Central memory CD8-positive, alpha-beta T cell (primary cell): ENCODE measurements at regions not wholly inside any gene's neighbourhood (a gene's known extent, or its start where the extent isn't known, plus 50 kb on each side); places are given as distances from the start of the nearest gene placed in this dataset.

Experiments
- ATAC-seq: fragments of 150-1000 bp; cut with Tn5 transposase; replicated peaks from 2 replicates; pipeline ENCODE4 v1.10.0; 2022; ENCODE audit warnings: mild to moderate bottlenecking, moderate FRiP score, moderate number of reproducible peaks; ENCODE audit not compliant: poor library complexity, severe bottlenecking; ENCODE audit errors: extremely low read depth
- DNase-seq, 2 donors: peaks; one replicate each; pipeline ENCODE4 v3.0.0; 2021; ENCODE audit warnings: low spot score in 2 of 2
- H3K27ac Mint-ChIP-seq: one replicate; pipeline ENCODE4 v1.8.0; 2022; ENCODE audit warnings: low read depth, mild to moderate bottlenecking, moderate library complexity, mixed read lengths
- H3K27me3 Mint-ChIP-seq: one replicate; pipeline ENCODE4 v1.8.0; 2022; ENCODE audit warnings: mixed read lengths
- H3K36me3 Mint-ChIP-seq: one replicate; pipeline ENCODE4 v1.8.0; 2022; ENCODE audit warnings: mild to moderate bottlenecking, moderate library complexity, mixed read lengths; ENCODE audit not compliant: insufficient read depth
- H3K4me1 Mint-ChIP-seq: one replicate; pipeline ENCODE4 v1.8.0; 2022; ENCODE audit warnings: mixed read lengths
- H3K4me3 Mint-ChIP-seq: one replicate; pipeline ENCODE4 v1.8.0; 2022; ENCODE audit warnings: mild to moderate bottlenecking, moderate library complexity, mixed read lengths
- H3K9me3 Mint-ChIP-seq: one replicate; pipeline ENCODE4 v1.8.0; 2022; ENCODE audit warnings: mixed read lengths

DNA sequence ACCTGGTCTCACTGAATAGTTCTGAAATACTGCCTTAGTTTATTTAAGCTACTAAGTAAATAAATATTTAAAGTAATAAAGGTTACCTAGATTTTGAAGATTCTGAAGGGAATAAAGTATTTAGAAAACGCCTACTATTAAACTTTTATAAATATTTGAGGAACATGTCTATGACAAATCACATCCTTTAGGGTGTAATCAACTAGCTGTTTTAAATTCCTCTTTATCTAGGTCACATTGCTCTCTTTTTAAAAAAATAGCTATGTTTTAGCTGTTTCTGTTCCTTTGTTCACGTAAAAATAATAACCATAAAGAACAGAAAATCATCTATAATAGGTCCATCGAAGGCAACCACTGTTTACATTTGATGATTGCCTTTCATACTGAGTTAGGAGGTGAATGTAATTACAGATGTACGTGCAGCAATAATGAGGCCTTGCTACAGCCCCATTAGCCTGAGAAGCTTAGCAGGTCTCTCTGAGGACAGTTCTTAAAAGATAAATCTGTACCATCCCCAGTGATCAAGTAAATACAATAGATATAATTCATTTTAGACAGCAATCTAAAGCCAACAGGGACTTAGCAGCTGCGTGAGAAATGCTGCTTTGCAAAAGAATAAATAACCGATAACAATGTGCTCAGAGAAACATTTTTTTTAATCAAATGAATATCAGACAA, 449.5 kb downstream of the LIG4 start:
- Mint-ChIP-seq H3K27ac (no peak overlapping the region), H3K4me3 (no peak overlapping the region), H3K27me3 (no peaks in the 10 kb centered on the region), H3K36me3 (no peaks in the 10 kb centered on the region), H3K4me1 (no peaks in the 10 kb centered on the region), H3K9me3 (peaks cover 6% of the 10 kb centered on the region)
- DNase-seq = no peak
- ATAC-seq = no peak

DNA sequence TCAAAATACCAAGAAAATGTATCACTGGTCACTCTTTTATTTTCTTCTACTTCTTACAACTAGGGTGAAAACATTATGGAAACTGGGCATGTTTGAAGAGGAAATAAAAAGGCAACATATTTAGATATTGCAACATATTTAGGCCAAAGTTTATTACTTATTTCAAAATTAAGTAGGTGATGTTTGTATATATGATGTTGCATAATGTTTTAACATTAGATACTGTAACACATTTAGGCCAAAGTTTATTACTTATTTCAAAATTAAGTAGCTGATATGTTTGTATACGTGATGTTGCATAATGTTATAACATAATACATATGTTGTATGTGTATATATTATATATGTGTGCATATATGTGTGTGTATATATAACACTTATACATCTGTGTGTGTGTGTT, 451.3 kb downstream of the LIG4 start:
- no peaks in the 10 kb centered on the region for H3K4me1 Mint-ChIP-seq
- no peak overlapping the region for H3K4me3 Mint-ChIP-seq
- H3K27ac Mint-ChIP-seq = no peak overlapping the region
- H3K9me3 Mint-ChIP-seq = peaks cover 6% of the 10 kb centered on the region
- H3K36me3 Mint-ChIP-seq = no peaks in the 10 kb centered on the region
- ATAC-seq (no peak), DNase-seq (no peak)
- H3K27me3 Mint-ChIP-seq = no peaks in the 10 kb centered on the region

DNA sequence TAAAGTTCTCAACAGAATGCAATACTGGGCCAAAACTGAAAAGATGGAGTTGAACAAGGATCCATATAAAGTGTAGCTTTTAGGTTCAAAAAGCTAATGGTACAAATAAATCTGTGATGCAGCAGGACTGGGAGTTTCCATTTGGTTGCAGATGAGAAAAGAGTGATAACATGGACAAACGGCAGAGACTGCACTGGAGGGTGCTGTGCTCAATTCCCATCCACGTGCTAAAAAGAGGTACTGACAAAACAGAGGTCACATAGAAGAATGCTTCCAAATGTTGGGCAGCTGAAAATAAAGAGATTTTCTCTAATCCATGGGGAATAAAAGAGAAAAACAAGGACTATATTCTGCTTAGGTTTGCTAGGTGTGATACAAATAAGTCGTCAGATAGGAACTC, 461.6 kb downstream of the LIG4 start:
- Mint-ChIP-seq H3K4me3 (no peak overlapping the region), H3K27ac (no peak overlapping the region), H3K4me1 (no peaks in the 10 kb centered on the region), H3K9me3 (peaks cover 18% of the 10 kb centered on the region), H3K36me3 (no peaks in the 10 kb centered on the region), H3K27me3 (no peaks in the 10 kb centered on the region)
- no peak for ATAC-seq
- no peak for DNase-seq

DNA sequence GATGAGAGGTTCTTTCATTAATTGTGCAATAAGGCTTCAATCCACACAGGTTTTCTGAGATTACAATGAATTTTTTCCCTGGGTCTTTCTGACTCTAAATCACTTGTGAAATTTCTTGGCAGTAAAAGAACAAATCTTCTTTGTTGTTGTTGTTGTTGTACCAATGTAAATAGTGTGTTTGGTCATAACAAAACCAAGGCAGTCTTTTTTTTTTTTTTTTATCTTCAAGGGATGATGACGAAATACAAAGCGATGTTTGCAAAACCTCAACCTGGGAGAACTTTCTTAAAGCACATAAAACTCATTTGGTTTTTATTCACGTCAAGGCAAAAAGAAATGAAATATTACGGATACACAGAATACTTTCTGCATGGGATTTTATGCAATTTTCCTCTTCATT, 462.0 kb downstream of the LIG4 start:
- Mint-ChIP-seq H3K9me3 (peaks cover 22% of the 10 kb centered on the region), H3K27ac (no peak overlapping the region), H3K4me3 (no peak overlapping the region), H3K27me3 (no peaks in the 10 kb centered on the region), H3K4me1 (no peaks in the 10 kb centered on the region), H3K36me3 (no peaks in the 10 kb centered on the region)
- no peak for DNase-seq
- no peak for ATAC-seq

DNA sequence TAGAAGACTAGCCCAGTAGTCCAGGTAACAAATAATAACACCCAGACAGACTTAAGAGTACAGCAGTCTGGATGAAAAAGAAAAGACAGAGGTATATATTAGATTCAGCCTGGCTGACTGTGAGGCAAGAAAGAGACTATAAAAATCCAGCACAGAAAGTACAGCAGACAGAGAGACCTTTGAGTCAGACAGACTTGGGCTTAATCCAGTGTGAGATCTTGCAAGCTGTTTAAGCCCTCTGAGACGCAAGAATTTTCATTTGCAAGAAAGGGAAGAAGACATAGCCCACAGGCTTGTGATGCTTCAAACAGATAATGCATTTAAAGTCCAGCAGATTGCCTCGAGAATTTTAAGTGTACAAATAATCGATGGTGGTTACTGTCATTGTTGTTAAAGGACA, 471.4 kb downstream of the LIG4 start:
- H3K27me3 Mint-ChIP-seq = no peaks in the 10 kb centered on the region
- ATAC-seq = no peak
- H3K9me3 Mint-ChIP-seq = peaks cover 30% of the 10 kb centered on the region
- no peak for DNase-seq
- H3K4me1 Mint-ChIP-seq = no peaks in the 10 kb centered on the region
- no peak overlapping the region for H3K27ac Mint-ChIP-seq
- no peak overlapping the region for H3K4me3 Mint-ChIP-seq
- no peaks in the 10 kb centered on the region for H3K36me3 Mint-ChIP-seq

DNA sequence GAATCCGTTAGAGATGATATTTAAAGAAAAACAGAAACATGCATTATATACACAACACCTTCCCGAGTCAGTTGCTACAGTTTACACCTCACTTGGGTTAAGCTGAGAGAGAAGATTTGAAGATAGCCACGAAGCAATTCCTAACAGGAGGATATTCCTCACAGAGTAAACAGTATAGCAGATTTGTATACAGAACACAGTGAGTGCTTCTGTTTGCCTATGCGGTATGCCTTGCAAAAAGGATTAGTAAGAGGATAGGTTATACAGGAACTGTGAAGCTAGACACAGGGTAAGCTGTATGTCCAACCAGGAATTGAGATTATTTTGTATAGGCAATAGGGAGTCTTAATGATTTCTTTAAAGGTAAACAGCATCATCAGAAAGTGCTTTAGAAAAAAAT, 471.8 kb downstream of the LIG4 start:
- Mint-ChIP-seq H3K9me3 (peaks cover 29% of the 10 kb centered on the region), H3K27me3 (no peaks in the 10 kb centered on the region), H3K4me1 (no peaks in the 10 kb centered on the region), H3K36me3 (no peaks in the 10 kb centered on the region), H3K27ac (no peak overlapping the region), H3K4me3 (no peak overlapping the region)
- DNase-seq (no peak), ATAC-seq (no peak)

DNA sequence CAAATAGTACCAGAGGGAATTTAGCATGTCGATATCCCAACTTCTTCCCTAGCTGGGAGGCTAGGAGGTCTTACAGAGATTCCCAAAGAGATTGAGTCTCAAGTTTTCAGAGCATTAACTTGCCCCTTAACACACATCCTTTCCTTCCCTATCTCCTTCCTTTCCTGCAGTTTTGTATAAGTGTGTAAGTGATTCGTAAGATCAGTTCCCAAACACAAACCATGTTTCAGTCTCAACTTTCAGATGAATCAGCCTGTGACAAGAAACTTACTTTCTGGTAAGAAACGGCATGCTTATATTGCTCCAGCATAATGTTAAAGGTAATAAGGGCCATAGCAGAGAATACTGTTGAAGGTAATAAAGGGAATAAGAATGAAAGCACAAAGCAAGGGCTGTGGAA, 472.2 kb downstream of the LIG4 start:
- Mint-ChIP-seq H3K27me3 (no peaks in the 10 kb centered on the region), H3K36me3 (no peaks in the 10 kb centered on the region), H3K27ac (no peak overlapping the region), H3K4me1 (no peaks in the 10 kb centered on the region), H3K4me3 (no peak overlapping the region), H3K9me3 (peaks cover 32% of the 10 kb centered on the region)
- DNase-seq = no peak
- no peak for ATAC-seq

DNA sequence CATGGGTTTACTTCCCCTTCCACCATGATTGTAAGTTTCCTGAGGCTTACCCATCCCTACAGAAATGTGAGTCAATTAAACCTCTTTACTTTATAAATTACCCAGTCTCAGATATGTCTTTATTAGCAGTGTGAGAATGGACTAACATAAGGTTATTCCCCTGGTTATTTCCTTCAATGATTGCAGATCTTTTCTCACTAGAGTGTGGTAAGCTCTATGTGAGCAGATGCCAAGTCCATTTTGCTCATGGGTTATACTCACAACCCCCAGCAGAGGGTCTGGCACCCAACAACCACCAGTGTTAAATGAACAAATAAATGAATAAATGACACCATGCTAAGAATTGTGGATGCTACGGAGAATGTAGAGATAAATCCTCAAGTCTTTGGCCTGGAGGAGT, 472.8 kb downstream of the LIG4 start:
- Mint-ChIP-seq H3K4me1 (no peaks in the 10 kb centered on the region), H3K4me3 (no peak overlapping the region), H3K27me3 (no peaks in the 10 kb centered on the region), H3K36me3 (no peaks in the 10 kb centered on the region), H3K27ac (no peak overlapping the region), H3K9me3 (peaks cover 33% of the 10 kb centered on the region)
- DNase-seq (no peak), ATAC-seq (no peak)

DNA sequence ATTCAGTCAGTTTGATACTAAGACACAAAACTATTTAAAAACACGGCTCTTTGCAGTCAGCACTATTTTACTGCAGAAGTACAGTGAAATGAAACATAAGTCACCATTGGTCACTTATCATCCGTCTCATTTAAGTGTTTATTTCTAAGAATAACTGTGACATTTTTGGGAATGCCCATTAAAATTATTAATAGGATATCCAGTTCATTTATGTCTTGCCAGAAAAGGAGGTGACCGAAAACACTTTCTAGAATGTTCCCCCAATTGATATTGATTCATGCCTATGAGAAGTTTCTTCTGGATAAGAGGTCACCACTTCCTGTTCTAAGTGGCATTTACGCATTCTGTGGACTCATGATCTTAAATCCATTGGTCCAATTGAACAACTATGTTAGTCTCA, 477.3 kb downstream of the LIG4 start:
- Mint-ChIP-seq H3K9me3 (peaks cover 16% of the 10 kb centered on the region), H3K4me3 (no peak overlapping the region), H3K36me3 (no peaks in the 10 kb centered on the region), H3K27ac (no peak overlapping the region), H3K4me1 (no peaks in the 10 kb centered on the region), H3K27me3 (no peaks in the 10 kb centered on the region)
- DNase-seq (no peak), ATAC-seq (no peak)

DNA sequence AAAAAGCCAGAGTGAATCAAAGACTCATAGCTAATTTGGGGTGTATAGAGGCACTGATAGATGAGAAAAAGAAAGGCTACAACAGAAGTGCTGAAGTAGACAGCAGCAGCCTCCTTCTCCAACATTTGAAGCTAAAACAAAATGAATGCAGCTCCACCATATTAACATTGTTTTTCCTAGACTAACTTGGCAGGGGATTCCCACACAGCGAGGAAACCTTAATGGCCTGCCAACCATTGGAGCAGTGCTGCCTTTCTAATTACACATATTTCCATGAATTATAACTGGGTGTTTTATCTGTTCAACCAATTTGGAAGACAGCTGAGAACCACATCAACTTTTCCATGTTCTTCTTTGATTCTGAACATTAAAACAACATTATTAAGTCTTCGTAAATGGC, 478.6 kb downstream of the LIG4 start:
- H3K36me3 Mint-ChIP-seq = no peaks in the 10 kb centered on the region
- no peak overlapping the region for H3K27ac Mint-ChIP-seq
- ATAC-seq (no peak), DNase-seq (no peak)
- H3K4me1 Mint-ChIP-seq = no peaks in the 10 kb centered on the region
- no peaks in the 10 kb centered on the region for H3K27me3 Mint-ChIP-seq
- H3K9me3 Mint-ChIP-seq = peaks cover 16% of the 10 kb centered on the region
- no peak overlapping the region for H3K4me3 Mint-ChIP-seq

DNA sequence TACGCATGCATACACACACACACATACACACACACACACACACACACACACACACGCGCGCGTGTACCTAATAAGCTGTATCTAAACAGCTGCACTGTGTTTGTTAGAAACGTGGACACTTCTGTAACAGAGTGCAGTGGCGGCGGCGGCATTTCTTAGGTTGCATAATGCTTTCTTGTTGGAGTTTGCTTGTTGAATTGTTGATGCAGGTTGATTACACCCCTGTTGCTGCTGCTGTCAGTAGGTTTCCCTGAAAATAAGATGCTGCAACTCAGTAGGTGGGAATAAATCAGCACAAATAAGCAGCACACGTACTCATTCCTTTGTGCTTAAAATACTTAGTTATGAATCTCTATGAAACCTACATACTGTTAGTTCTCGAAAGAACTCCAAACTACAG, 479.2 kb downstream of the LIG4 start:
- ATAC-seq (no peak), DNase-seq (no peak)
- no peaks in the 10 kb centered on the region for H3K4me1 Mint-ChIP-seq
- H3K27me3 Mint-ChIP-seq = no peaks in the 10 kb centered on the region
- no peak overlapping the region for H3K4me3 Mint-ChIP-seq
- H3K9me3 Mint-ChIP-seq = peaks cover 16% of the 10 kb centered on the region
- H3K36me3 Mint-ChIP-seq = no peaks in the 10 kb centered on the region
- no peak overlapping the region for H3K27ac Mint-ChIP-seq

DNA sequence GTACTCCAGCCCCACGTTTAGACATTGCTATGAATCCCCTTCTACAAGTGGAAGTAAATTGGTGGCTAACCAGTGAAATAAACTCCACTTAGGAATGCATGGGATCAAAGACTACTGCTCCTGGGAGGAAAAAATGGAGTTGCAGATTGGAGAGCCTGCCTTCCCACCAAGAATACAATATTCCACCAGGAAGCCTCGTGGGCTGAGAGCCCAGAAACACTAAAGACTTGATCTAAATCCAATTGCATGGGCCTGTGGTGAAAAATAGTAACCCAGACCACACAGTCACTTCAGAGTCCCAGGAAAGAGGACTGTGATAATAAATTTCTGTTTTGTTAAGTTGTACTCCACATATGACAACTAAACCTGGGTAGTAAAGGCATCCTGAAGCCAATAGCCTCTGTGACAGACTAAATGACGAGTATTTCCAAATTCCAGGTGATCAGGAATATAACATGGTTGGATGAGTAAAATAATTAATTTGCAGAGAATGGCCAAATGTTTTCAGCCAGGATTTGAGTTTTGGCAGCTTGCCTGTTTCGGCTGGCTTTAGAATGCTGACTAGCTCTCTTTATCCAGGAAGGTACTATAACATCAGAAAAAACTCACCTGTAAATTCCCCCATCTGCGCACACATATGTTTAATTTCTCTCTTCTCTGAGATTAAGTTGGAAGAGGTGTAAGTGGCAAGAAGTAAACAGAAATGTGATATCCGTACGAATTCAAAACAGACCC, 480.3 kb downstream of the LIG4 start:
- H3K27me3 Mint-ChIP-seq = no peaks in the 10 kb centered on the region
- no peak overlapping the region for H3K4me3 Mint-ChIP-seq
- no peaks in the 10 kb centered on the region for H3K36me3 Mint-ChIP-seq
- H3K9me3 Mint-ChIP-seq = peaks cover 17% of the 10 kb centered on the region
- no peak for DNase-seq
- no peak overlapping the region for H3K27ac Mint-ChIP-seq
- H3K4me1 Mint-ChIP-seq = no peaks in the 10 kb centered on the region
- ATAC-seq = no peak

DNA sequence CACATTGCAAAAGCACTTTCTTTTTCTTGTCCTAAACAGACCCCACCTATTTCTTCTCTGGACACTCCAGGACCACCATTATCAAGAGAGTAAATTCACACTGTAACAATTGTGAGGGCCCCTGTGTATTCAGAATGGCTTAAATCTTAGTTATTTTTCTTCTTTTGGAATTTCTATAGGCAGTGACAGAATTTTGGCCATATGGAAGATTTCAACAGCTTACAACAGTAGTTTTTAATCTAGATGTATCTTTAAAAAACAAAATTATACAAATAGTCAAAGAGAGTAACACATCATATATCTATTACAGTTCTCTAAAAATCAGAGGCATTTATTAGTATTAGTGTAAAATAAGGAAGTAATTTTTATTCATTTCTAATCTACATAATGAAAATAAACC, 482.1 kb downstream of the LIG4 start:
- Mint-ChIP-seq H3K9me3 (peaks cover 11% of the 10 kb centered on the region), H3K27me3 (no peaks in the 10 kb centered on the region), H3K36me3 (no peaks in the 10 kb centered on the region), H3K4me1 (no peaks in the 10 kb centered on the region), H3K27ac (no peak overlapping the region), H3K4me3 (no peak overlapping the region)
- no peak for DNase-seq
- ATAC-seq = no peak
